SK-N-SH (cell line): ENCODE measurements at regions not wholly inside any gene's neighbourhood (a gene's known extent, or its start where the extent isn't known, plus 50 kb on each side); places are given as distances from the start of the nearest gene placed in this dataset.

Source experiments
- CTCF ChIA-PET: fragments of 300-600, 350-600 bp; formaldehyde crosslinking; extraction: SDS; loops from one replicate; lab custom pipeline; 2021; lab: Yijun Ruan, JAX
- POLR2A ChIA-PET: fragments of 350-600 bp; sonication (Branson Sonifier 250); formaldehyde crosslinking; extraction: SDS; loops from one replicate; lab custom pipeline; 2020; ENCODE audit warnings: antibody characterized with exemption, inconsistent platforms; lab: Yijun Ruan, JAX
- DNase-seq: peaks from one replicate; pipeline ENCODE4 v3.0.0; 2012
- H2AFZ ChIP-seq: fragments of 200-600 bp; sonication (generic); 2 replicates; pipeline ENCODE4 v1.8.1; 2016; ENCODE audit warnings: antibody characterized with exemption, mild to moderate bottlenecking, low read depth
- H3F3A ChIP-seq: fragments of 200-600 bp; sonication (generic); replicated peaks from 2 replicates; pipeline ENCODE3; 2016; ENCODE audit warnings: antibody characterized with exemption, mild to moderate bottlenecking; ENCODE audit not compliant: insufficient read depth
- H3K27ac ChIP-seq, 2 experiments: fragments of 200-500 bp in 1 of 2; fragments of 200-600 bp in 1 of 2; sonication (Bioruptor generic) in 1 of 2; sonication (generic), shearing (Covaris generic) in 1 of 2; 2 replicates each; pipeline versions ENCODE4 v1.5.1 to v1.6.1; 2014 to 2016; ENCODE audit warnings: low read depth in 2 of 2, inconsistent platforms in 1 of 2, low read length in 1 of 2, mild to moderate bottlenecking in 1 of 2, mixed read lengths in 1 of 2
- H3K27me3 ChIP-seq: fragments of 200-600 bp; sonication (generic), shearing (Covaris generic); 2 replicates; pipeline ENCODE4 v1.6.1; 2016; ENCODE audit warnings: mixed run types; ENCODE audit not compliant: insufficient read depth
- H3K36me3 ChIP-seq, 2 experiments: fragments of 200-500 bp in 1 of 2; fragments of 200-600 bp in 1 of 2; sonication (Bioruptor generic) in 1 of 2; sonication (generic) in 1 of 2; replicated peaks in 1 of 2; 2 replicates each; pipeline versions ENCODE3 to v1.5.1; 2014 to 2016; ENCODE audit warnings: low read length in 1 of 2, mild to moderate bottlenecking in 1 of 2; ENCODE audit not compliant: insufficient read depth in 2 of 2, control insufficient read depth in 1 of 2
- H3K4me1 ChIP-seq, 2 experiments: fragments of 200-500 bp in 1 of 2; fragments of 200-600 bp in 1 of 2; sonication (Bioruptor generic) in 1 of 2; sonication (generic), shearing (Covaris generic) in 1 of 2; 2 replicates each; pipeline versions ENCODE4 v1.5.1 to v1.6.1; 2014 to 2016; ENCODE audit warnings: low read depth in 1 of 2, low read length in 1 of 2, mixed run types in 1 of 2; ENCODE audit not compliant: insufficient read depth in 2 of 2, control insufficient read depth in 1 of 2
- H3K4me2 ChIP-seq: fragments of 200-600 bp; sonication (generic), shearing (Covaris generic); 2 replicates; pipeline ENCODE4 v1.6.1; 2017; ENCODE audit warnings: mixed run types
- H3K4me3 ChIP-seq, 2 experiments: fragments of 200-500 bp in 1 of 2; fragments of 200-600 bp in 1 of 2; sonication (Bioruptor generic) in 1 of 2; sonication (generic), shearing (Covaris generic) in 1 of 2; 2 replicates each; pipeline versions ENCODE4 v1.5.1 to v1.8.1; 2014 to 2016; ENCODE audit warnings: low read depth in 2 of 2, inconsistent platforms in 1 of 2, low read length in 1 of 2, mild to moderate bottlenecking in 1 of 2, mixed read lengths in 1 of 2, moderate library complexity in 1 of 2
- H3K79me2 ChIP-seq: fragments of 200-600 bp; sonication (generic); 2 replicates; pipeline ENCODE4 v1.8.1; 2017; ENCODE audit warnings: mild to moderate bottlenecking; ENCODE audit not compliant: insufficient read depth
- H3K9ac ChIP-seq: fragments of 200-600 bp; sonication (generic); 2 replicates; pipeline ENCODE4 v1.6.1; 2017; ENCODE audit warnings: mixed run types
- H3K9me2 ChIP-seq: fragments of 200-600 bp; sonication (generic); 2 replicates; pipeline ENCODE4 v1.6.1; 2017; ENCODE audit warnings: mixed run types
- H3K9me3 ChIP-seq: fragments of 200-600 bp; sonication (generic); 2 replicates; pipeline ENCODE4 v1.6.1; 2017; ENCODE audit warnings: mixed run types, mild to moderate bottlenecking, moderate library complexity
- H4K20me1 ChIP-seq: fragments of 200-600 bp; sonication (generic); 2 replicates; pipeline ENCODE4 v1.6.1; 2017; ENCODE audit warnings: mild to moderate bottlenecking, mixed run types; ENCODE audit not compliant: insufficient read depth
- ELF1 ChIP-seq: IDR thresholded peaks from 2 replicates; pipeline ENCODE4 v1.4.0; 2012
- EP300 ChIP-seq, 2 experiments: IDR thresholded peaks; 2 replicates each; pipeline versions ENCODE4 v1.4.0 to v1.6.1; 2012; ENCODE audit warnings: borderline replicate concordance in 1 of 2, low read depth in 1 of 2, low read length in 1 of 2
- FOSL2 ChIP-seq: IDR thresholded peaks from 2 replicates; pipeline ENCODE4 v1.4.0; 2012; ENCODE audit warnings: low read depth, mild to moderate bottlenecking, moderate library complexity, borderline replicate concordance
- FOXJ3 ChIP-seq: sonication (generic); formaldehyde crosslinking; IDR thresholded peaks from 2 replicates; pipeline ENCODE4 v1.5.1; 2020; ENCODE audit warnings: mild to moderate bottlenecking, missing genetic modification reagents
- GATA2 ChIP-seq: sonication (generic); formaldehyde crosslinking; IDR thresholded peaks from 2 replicates; pipeline ENCODE4 v1.5.0; 2020; ENCODE audit warnings: mild to moderate bottlenecking, missing genetic modification reagents
- IRF3 ChIP-seq: fragments of 150-350 bp; IDR thresholded peaks from 2 replicates; pipeline ENCODE4 v1.6.1; 2016; ENCODE audit warnings: mild to moderate bottlenecking, low read depth, low read length
- NRF1 ChIP-seq: IDR thresholded peaks from 2 replicates; pipeline ENCODE4 v1.6.1; 2012; ENCODE audit warnings: low read depth, mild to moderate bottlenecking, low read length
- PBX3 ChIP-seq: IDR thresholded peaks from 2 replicates; pipeline ENCODE4; 2012
- RAD21 ChIP-seq: IDR thresholded peaks from 2 replicates; pipeline ENCODE4 v1.6.1; 2012; ENCODE audit warnings: mild to moderate bottlenecking, low read length
- RCOR1 ChIP-seq: fragments of 150-350 bp; IDR thresholded peaks from 2 replicates; pipeline ENCODE4 v1.6.1; 2017; ENCODE audit warnings: antibody characterized with exemption, low read length
- REST ChIP-seq: IDR thresholded peaks from 2 replicates; pipeline ENCODE4 v1.6.1; 2012; ENCODE audit warnings: mild to moderate bottlenecking, low read depth, low read length, moderate library complexity
- SMC3 ChIP-seq: IDR thresholded peaks from 2 replicates; pipeline ENCODE4 v1.6.1; 2012; ENCODE audit warnings: low read depth, low read length, improper control_type of control experiment
- TEAD4 ChIP-seq: IDR thresholded peaks from 2 replicates; pipeline ENCODE4 v1.4.0; 2012; ENCODE audit warnings: mild to moderate bottlenecking, borderline replicate concordance; ENCODE audit not compliant: insufficient read depth
- USF2 ChIP-seq: fragments of 150-350 bp; IDR thresholded peaks from 2 replicates; pipeline ENCODE4 v1.6.1; 2017; ENCODE audit warnings: antibody characterized with exemption, low read length, low read depth, borderline replicate concordance
- WGBS: methylation state at CpG from one replicate; pipeline ENCODE4 v1.1.6; 2017; ENCODE audit warnings: low lambda C conversion rate; 5-methylcytosine and 5-hydroxymethylcytosine counted together

- no peaks in the 10 kb centered on the region for H3K4me1 ChIP-seq
- no peak overlapping the region for H3K9ac ChIP-seq
- DNase-seq: no peak
- no peak overlapping the region for H3K4me2 ChIP-seq
- no peaks in the 10 kb centered on the region for H3K79me2 ChIP-seq
- H3K27ac ChIP-seq: no peak overlapping the region
- H4K20me1 ChIP-seq: no peaks in the 10 kb centered on the region
- WGBS: 23% methylated on average over 5 of the region's 5 CpGs
- no peaks in the 10 kb centered on the region for H3F3A ChIP-seq
- H3K4me3 ChIP-seq: no peak overlapping the region
- CTCF ChIA-PET: no interaction called here
- H3K9me3 ChIP-seq: no peaks in the 10 kb centered on the region
- no peak overlapping the region for H2AFZ ChIP-seq
- POLR2A ChIA-PET: no interaction called here
- no peaks in the 10 kb centered on the region for H3K9me2 ChIP-seq
- TF ChIP-seq RAD21 (no peak), PBX3 (no peak), NRF1 (no peak), EP300 (IDR thresholded peaks at IDR 0.05; ENCODE audit: borderline replicate concordance in 1 of 2, low read depth in 1 of 2, low read length in 1 of 2) (no peak), USF2 (no peak), ELF1 (no peak), REST (no peak), FOXJ3 (CRISPR knock-in tag) (no peak), RCOR1 (no peak), IRF3 (no peak), TEAD4 (no peak), SMC3 (no peak), FOSL2 (no peak), GATA2 (CRISPR knock-in tag) (no peak)
- TF ChIP-seq, all 33 proteins: peak for 0
- Histone ChIP-seq H3K27me3 (no peaks in the 10 kb centered on the region), H3K36me3 (no peaks in the 10 kb centered on the region)
These were observed 449.6 kb upstream of the BRINP1 start for GRCh38 chr9:119818726-119819435.
